Gastrocnemius medialis (tissue), 4 donors: ENCODE measurements at regions not wholly inside any gene's neighbourhood (a gene's known extent, or its start where the extent isn't known, plus 50 kb on each side); places are given as distances from the start of the nearest gene placed in this dataset.

ENCODE experiments used
- ATAC-seq, 2 donors: fragments of 150-250 bp; one replicate each; pipeline ENCODE4 v1.9.1; 2016
- DNase-seq, 2 donors: peaks; one replicate each; pipeline ENCODE4 v3.0.0-alpha.2; 2019
- H3K27ac ChIP-seq, 4 donors: fragments of 200-600 bp; sonication (generic); 1 replicate in 1 of 4; 2 replicates in 3 of 4; pipeline ENCODE4 v1.5.1; 2016 to 2018; ENCODE audit warnings: mild to moderate bottlenecking in 2 of 4, moderate library complexity in 1 of 4
- H3K27me3 ChIP-seq, 3 donors: fragments of 200-600 bp; sonication (generic) in 2 of 3; 1 replicate in 1 of 3; 2 replicates in 2 of 3; pipeline versions ENCODE4 v1.5.1 to v1.6.0; 2016 to 2019; ENCODE audit warnings: mild to moderate bottlenecking in 1 of 3, moderate library complexity in 1 of 3
- H3K36me3 ChIP-seq, 2 donors: fragments of 200-600 bp; sonication (generic) in 1 of 2; one replicate each; pipeline ENCODE4 v1.5.1; 2017 to 2018
- H3K4me1 ChIP-seq, 2 donors: fragments of 200-600 bp; sonication (generic) in 1 of 2; one replicate each; pipeline ENCODE4 v1.5.1; 2016 to 2017; ENCODE audit warnings: mild to moderate bottlenecking in 2 of 2
- H3K4me3 ChIP-seq, 4 donors: fragments of 200-600 bp; sonication (generic) in 3 of 4; 1 replicate in 1 of 4; 2 replicates in 3 of 4; pipeline ENCODE4 v1.5.1; 2016 to 2019; ENCODE audit warnings: mild to moderate bottlenecking in 2 of 4
- H3K9me3 ChIP-seq, 3 donors: fragments of 200-600 bp; sonication (generic) in 2 of 3; 1 replicate in 1 of 3; 2 replicates in 2 of 3; pipeline ENCODE4 v1.5.1; 2016 to 2019
- POLR2A ChIP-seq, 2 donors: fragments of 450-650 bp; IDR thresholded peaks; one replicate each; pipeline ENCODE4 v1.6.1; 2017; ENCODE audit warnings: antibody characterized with exemption in 2 of 2, mild to moderate bottlenecking in 2 of 2, moderate library complexity in 2 of 2
- in situ Hi-C, 4 donors: fragments of 200-750 bp; cut with MboI; loops; one replicate each; pipeline versions ENCODE4 v1.15.0 to v1.8.0; 2017; ENCODE audit warnings: low sequenced_read_pairs in 4 of 4
- intact Hi-C: fragments of 100-400 bp; cut with DNase I; formaldehyde crosslinking; loops from one replicate; pipeline ENCODE4 v1.15.1; 2023; ENCODE audit warnings: low total_unique reads
- TF ChIP-seq, protein P1 (sequence below), 5 experiments: fragments of 450-650 bp in 3 of 5; fragments of 200-600 bp in 2 of 5; sonication (generic) in 2 of 5; IDR thresholded peaks in 4 of 5; conservative IDR thresholded peaks in 1 of 5; 1 replicate in 4 of 5; 2 replicates in 1 of 5; pipeline ENCODE4 v1.5.1; 2016 to 2019; ENCODE audit warnings: antibody characterized with exemption in 5 of 5, mild to moderate bottlenecking in 3 of 5, moderate library complexity in 3 of 5

DNA sequence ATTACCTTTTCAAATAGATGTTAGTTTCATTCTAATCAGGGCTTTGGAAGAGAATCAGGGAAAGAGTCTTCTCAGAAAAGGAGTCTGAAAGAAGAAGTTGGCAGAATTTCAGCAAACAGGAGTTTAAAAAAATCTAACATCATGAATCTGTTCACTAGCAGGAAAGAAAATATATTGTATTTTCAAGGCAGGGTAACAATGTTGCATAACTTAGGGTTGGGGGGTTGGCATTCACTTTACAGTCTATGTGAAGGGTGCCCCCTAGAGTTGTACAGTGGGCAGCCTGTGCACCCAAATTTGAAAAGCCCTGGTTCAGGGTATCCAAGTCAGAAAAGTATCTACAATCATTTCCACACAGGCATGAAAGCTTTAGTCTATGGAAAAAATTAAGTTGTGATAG lies 348.4 kb upstream of the SLC30A5 start:
- intact Hi-C loops: no loop called here

DNA sequence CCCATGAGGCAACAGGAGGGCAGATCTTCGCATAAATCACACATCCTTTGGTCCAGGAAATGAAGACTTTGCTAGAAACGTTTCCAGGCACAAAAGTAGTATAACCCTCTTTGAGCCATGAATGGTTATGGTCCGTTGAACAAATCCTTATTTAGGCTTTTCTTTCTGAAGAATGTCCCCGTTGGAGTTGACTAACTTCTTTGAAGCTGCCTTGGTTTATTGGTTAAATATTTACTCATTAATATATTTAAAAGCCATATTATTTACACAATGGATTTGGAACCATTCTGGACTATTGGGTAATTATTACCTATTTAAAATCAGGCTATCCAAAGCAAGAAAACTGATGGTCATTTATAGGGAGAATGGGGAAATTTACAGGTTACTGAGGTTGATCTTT lies 347.6 kb upstream of the SLC30A5 start:
- H3K27ac ChIP-seq: peak overlapping the region in 3 of 4 donors; percentile 24 to 80 (median 74)
- DNase-seq (no peak), ATAC-seq (no peak)
- no peaks in the 10 kb centered on the region for H3K27me3 ChIP-seq
- H3K4me1 ChIP-seq: peaks cover 22 to 31% of the 10 kb centered on the region in 2 donors
- H3K36me3 ChIP-seq: no peaks in the 10 kb centered on the region
- H3K9me3 ChIP-seq: no peaks in the 10 kb centered on the region
- TF ChIP-seq, protein P1, sequence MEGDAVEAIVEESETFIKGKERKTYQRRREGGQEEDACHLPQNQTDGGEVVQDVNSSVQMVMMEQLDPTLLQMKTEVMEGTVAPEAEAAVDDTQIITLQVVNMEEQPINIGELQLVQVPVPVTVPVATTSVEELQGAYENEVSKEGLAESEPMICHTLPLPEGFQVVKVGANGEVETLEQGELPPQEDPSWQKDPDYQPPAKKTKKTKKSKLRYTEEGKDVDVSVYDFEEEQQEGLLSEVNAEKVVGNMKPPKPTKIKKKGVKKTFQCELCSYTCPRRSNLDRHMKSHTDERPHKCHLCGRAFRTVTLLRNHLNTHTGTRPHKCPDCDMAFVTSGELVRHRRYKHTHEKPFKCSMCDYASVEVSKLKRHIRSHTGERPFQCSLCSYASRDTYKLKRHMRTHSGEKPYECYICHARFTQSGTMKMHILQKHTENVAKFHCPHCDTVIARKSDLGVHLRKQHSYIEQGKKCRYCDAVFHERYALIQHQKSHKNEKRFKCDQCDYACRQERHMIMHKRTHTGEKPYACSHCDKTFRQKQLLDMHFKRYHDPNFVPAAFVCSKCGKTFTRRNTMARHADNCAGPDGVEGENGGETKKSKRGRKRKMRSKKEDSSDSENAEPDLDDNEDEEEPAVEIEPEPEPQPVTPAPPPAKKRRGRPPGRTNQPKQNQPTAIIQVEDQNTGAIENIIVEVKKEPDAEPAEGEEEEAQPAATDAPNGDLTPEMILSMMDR (IDR thresholded peaks at IDR 0.05 in 4 of 5, conservative IDR thresholded peaks at IDR 0.05 in 1 of 5): no peak
- no peak for TF ChIP-seq POLR2A (IDR thresholded peaks at IDR 0.05)
- intact Hi-C loops (loop anchor here (1.0 kb wide), 1 partner anchor 56 kb away; no protein-coding TSS in a partner anchor), in situ Hi-C loops (no loop called here)
- no peak overlapping the region for H3K4me3 ChIP-seq

More for the DNA sequence above, 348.4 kb upstream of the SLC30A5 start:
- Histone ChIP-seq H3K4me3 (no peak overlapping the region), H3K4me1 (peaks cover 24 to 31% of the 10 kb centered on the region in 2 donors), H3K9me3 (no peaks in the 10 kb centered on the region), H3K36me3 (no peaks in the 10 kb centered on the region), H3K27ac (no peak overlapping the region), H3K27me3 (no peaks in the 10 kb centered on the region)
- in situ Hi-C loops: no loop called here
- TF ChIP-seq POLR2A (IDR thresholded peaks at IDR 0.05): no peak
- TF ChIP-seq, protein P1 (IDR thresholded peaks at IDR 0.05 in 4 of 5, conservative IDR thresholded peaks at IDR 0.05 in 1 of 5): no peak
- no peak for ATAC-seq
- no peak for DNase-seq

GRCh38 chr5:68746643-68747420 lies 347.0 kb upstream of the SLC30A5 start:
- TF ChIP-seq, protein P1 (IDR thresholded peaks at IDR 0.05 in 4 of 5, conservative IDR thresholded peaks at IDR 0.05 in 1 of 5): peak in 1 of 5 experiments; percentile 30
- peak in 1 of 2 donors; percentile 19 for TF ChIP-seq POLR2A (IDR thresholded peaks at IDR 0.05)
- Histone ChIP-seq H3K4me3 (peak overlapping the region in 1 of 4 donors; percentile 15), H3K9me3 (no peaks in the 10 kb centered on the region), H3K36me3 (no peaks in the 10 kb centered on the region), H3K4me1 (peaks cover 22 to 31% of the 10 kb centered on the region in 2 donors), H3K27me3 (no peaks in the 10 kb centered on the region), H3K27ac (peak overlapping the region in 3 of 4 donors; percentile 54 to 80 (median 74))
- in situ Hi-C loops: no loop called here
- peak; percentile 46 to 61 for DNase-seq
- intact Hi-C loops: loop anchor here (1.0 kb wide), 1 partner anchor 55 kb away; no protein-coding TSS in a partner anchor
- ATAC-seq: peak; percentile 93

DNA sequence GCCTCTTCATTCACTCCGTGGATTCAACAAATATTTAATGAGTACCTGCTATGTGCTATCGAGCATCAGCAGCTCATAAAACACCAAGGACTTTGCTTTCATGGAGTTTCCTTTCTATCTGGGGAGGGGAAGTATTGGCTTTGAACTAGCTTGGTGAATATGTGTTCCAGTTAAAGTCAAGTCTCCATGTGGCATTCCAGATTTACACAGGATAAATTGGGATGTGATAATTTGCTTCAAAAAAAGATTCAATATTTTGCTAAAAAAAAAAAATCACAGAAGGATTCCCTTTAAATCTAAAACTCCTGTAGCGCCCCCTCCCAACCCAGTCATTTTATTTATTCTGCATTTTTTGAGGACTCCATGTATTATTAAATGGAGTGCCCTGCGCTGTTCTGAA lies 346.3 kb upstream of the SLC30A5 start:
- intact Hi-C loops: no loop called here
- no peak overlapping the region for H3K4me3 ChIP-seq
- TF ChIP-seq, protein P1 (IDR thresholded peaks at IDR 0.05 in 4 of 5, conservative IDR thresholded peaks at IDR 0.05 in 1 of 5): no peak
- TF ChIP-seq POLR2A (IDR thresholded peaks at IDR 0.05): no peak
- in situ Hi-C loops: no loop called here
- H3K4me1 ChIP-seq: peaks cover 22 to 31% of the 10 kb centered on the region in 2 donors
- no peaks in the 10 kb centered on the region for H3K27me3 ChIP-seq
- H3K36me3 ChIP-seq: no peaks in the 10 kb centered on the region
- no peak for ATAC-seq
- H3K27ac ChIP-seq: peak overlapping the region in 3 of 4 donors; percentile 54 to 80 (median 74)
- no peaks in the 10 kb centered on the region for H3K9me3 ChIP-seq
- no peak for DNase-seq
